ENCODE measurements at regions not wholly inside any gene's neighbourhood (a gene's known extent, or its start where the extent isn't known, plus 50 kb on each side); places are given as distances from the start of the nearest gene placed in this dataset.
"Not testable (repeated sequence)": the region's sequence is repeated elsewhere in the genome, so short reads cannot be mapped to it uniquely, and the experiment has no call there.

DNA sequence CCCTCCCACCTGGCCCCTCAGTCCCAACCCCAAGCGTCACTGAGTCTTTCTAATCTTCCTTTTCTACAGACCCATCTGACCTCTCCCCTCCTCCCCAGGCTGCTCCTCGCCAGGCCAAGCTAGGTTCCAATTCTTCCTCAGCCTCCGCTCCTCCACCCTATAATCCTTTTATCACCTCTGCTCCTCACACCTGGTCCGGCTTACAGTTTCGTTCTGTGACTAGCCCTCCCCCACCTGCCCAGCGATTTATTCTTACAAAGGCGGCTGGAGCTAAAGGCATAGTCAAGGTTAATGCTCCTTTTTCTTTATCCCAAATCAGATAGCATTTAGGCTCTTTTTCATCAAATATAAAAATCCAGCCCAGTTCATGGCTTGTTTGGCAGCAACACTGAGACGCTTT, 214.5 kb upstream of the ANXA10 start:
- H3K4me1 Mint-ChIP-seq (ENCODE audit: low read depth); H3K27me3 Mint-ChIP-seq (ENCODE audit: low read depth); H3K27ac Mint-ChIP-seq; H3K9me3 Mint-ChIP-seq; CTCF ChIA-PET; intact Hi-C loops (cut with micrococcal nuclease); H3K4me3 Mint-ChIP-seq; DNase-seq; H3K36me3 Mint-ChIP-seq (ENCODE audit: low read depth): not testable (repeated sequence)

DNA sequence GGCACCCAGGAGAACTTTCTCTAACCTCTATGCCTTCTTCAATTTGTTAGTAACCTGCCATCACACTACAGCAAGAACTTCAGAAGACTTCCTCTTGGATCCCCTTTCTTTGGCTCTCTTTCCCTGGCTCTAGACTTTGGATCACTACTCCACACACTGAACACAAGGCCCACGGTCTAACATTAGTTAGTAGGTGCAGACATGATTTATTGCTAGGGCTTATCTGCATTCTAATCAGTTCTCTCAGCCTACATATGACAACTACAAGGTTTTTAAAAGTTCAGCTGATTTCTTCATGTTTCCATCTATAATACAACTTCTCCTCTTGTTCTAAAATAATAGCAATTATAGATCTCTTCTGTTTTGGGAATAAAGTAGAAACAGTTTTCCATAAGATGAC, 209.1 kb upstream of the ANXA10 start:
- no peaks in the 10 kb centered on the region for H3K9me3 Mint-ChIP-seq
- no peaks in the 10 kb centered on the region for H3K4me1 Mint-ChIP-seq (ENCODE audit: low read depth)
- intact Hi-C loops (cut with micrococcal nuclease): no loop called here
- DNase-seq: no peak
- H3K27me3 Mint-ChIP-seq (ENCODE audit: low read depth): no peaks in the 10 kb centered on the region
- CTCF ChIA-PET: no interaction called here
- H3K4me3 Mint-ChIP-seq: no peak overlapping the region
- no peak overlapping the region for H3K27ac Mint-ChIP-seq
- H3K36me3 Mint-ChIP-seq (ENCODE audit: low read depth): no peaks in the 10 kb centered on the region

DNA sequence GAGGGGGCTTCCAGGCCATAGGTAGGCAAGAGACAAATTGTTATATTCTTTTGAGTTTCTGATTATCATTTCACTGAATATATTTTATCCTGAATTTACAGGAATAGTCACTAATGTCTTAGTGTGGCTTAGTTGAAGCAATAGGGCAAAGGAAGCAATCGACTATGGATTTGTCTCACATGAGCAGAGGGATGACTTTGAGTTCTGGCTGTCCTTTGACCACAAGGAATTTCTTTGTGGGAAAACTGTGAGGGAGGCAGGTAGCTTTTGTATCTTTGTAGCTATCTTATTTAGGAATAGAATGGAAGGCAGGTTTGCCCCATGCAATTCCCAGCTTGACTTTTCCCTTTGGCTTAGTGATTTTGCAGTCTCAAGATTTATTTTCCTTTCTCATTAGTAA, 207.3 kb upstream of the ANXA10 start:
- no peak overlapping the region for H3K4me3 Mint-ChIP-seq
- H3K27me3 Mint-ChIP-seq (ENCODE audit: low read depth): no peaks in the 10 kb centered on the region
- no peaks in the 10 kb centered on the region for H3K36me3 Mint-ChIP-seq (ENCODE audit: low read depth)
- no peak overlapping the region for H3K27ac Mint-ChIP-seq
- intact Hi-C loops (cut with micrococcal nuclease): no loop called here
- peaks cover 5% of the 10 kb centered on the region for H3K9me3 Mint-ChIP-seq
- CTCF ChIA-PET: no interaction called here
- no peak for DNase-seq
- H3K4me1 Mint-ChIP-seq (ENCODE audit: low read depth): no peaks in the 10 kb centered on the region

DNA sequence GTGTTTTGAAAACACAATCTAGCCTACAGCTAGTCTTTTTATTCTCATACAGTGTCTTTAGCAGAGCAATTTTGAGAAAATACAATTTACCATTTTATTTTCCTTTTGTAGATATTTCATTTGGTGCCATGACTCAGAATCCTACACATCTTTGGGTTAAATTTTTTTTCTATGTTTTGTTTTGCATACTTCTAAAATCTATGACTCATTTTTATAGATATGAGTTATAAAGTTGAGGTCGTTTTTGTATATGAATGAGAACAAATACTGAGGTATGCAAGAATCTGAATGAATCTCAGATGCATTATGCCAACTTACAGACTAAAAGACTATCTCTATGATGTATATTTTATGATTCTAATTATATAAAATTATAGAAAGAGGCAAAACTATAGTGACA, 206.5 kb upstream of the ANXA10 start:
- Mint-ChIP-seq H3K27ac (no peak overlapping the region), H3K9me3 (peaks cover 6% of the 10 kb centered on the region), H3K36me3 (ENCODE audit: low read depth) (no peaks in the 10 kb centered on the region), H3K4me3 (no peak overlapping the region), H3K27me3 (ENCODE audit: low read depth) (no peaks in the 10 kb centered on the region), H3K4me1 (ENCODE audit: low read depth) (no peaks in the 10 kb centered on the region)
- DNase-seq: no peak
- intact Hi-C loops (cut with micrococcal nuclease): no loop called here
- CTCF ChIA-PET: no interaction called here

DNA sequence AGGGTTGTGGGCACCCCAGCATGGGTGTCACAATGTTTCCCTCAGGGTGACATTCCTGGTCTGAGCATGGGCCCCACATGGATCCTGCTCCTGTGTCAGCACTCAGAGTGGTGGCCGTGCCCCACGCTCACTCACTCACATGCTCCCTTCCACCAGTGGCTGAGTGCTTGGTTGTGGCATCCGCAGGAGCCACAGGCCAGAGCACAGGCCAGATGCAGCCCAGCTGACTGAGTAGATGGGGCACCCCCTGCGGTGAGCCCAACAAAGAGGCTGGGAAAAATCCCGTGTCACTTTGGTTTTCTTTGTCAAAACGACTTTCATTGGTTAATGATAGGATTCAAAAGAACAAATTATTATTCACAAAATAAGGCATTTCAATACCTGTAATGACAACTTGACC, 204.6 kb upstream of the ANXA10 start:
- Mint-ChIP-seq H3K4me1 (ENCODE audit: low read depth) (no peaks in the 10 kb centered on the region), H3K9me3 (peaks cover 6% of the 10 kb centered on the region), H3K4me3 (no peak overlapping the region), H3K27me3 (ENCODE audit: low read depth) (no peaks in the 10 kb centered on the region), H3K36me3 (ENCODE audit: low read depth) (no peaks in the 10 kb centered on the region), H3K27ac (no peak overlapping the region)
- CTCF ChIA-PET: no interaction called here
- DNase-seq: no peak
- intact Hi-C loops (cut with micrococcal nuclease): no loop called here

DNA sequence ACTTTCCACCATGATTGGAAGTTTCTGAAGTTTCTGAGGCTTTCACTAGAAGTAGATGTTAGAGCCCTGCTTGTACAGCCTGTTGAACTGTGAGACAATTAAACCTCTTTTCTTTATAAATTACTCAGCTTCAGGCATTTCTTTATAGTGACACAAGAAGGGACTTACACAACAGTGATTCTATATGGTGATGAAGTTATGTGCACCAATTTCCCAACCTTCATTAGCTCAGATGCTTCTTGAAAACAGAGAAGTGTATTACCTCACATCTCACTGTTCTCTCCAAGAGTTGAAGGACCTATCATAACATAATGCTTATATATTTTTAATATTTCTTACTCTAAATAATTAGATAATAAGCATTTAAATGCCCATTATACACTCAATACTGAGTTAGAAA, 202.1 kb upstream of the ANXA10 start:
- Mint-ChIP-seq H3K9me3 (peaks cover 6% of the 10 kb centered on the region), H3K4me1 (ENCODE audit: low read depth) (no peaks in the 10 kb centered on the region)

DNA sequence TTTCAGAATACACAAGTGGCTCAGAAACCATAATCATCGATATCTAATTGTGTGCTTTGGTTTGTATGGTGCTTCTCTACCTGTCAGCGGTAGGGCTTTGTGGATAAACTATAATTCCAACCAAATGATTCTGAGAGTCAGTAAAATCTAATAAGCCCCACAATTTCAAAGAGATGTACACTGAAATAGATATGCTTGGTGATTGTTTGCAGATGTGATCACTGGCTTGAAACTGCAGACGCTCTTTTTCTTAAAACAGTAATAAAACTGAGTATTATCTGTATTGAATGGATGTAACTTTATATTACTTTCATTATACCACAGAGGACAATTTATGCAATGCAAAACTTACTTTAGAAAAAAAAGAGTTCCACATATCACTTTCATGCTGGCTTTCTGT, 198.8 kb upstream of the ANXA10 start:
- CTCF ChIA-PET: no interaction called here
- no peaks in the 10 kb centered on the region for H3K36me3 Mint-ChIP-seq (ENCODE audit: low read depth)
- H3K27ac Mint-ChIP-seq: no peak overlapping the region
- intact Hi-C loops (cut with micrococcal nuclease): no loop called here
- H3K4me3 Mint-ChIP-seq: no peak overlapping the region
- no peaks in the 10 kb centered on the region for H3K4me1 Mint-ChIP-seq (ENCODE audit: low read depth)
- no peak for DNase-seq
- H3K27me3 Mint-ChIP-seq (ENCODE audit: low read depth): no peaks in the 10 kb centered on the region
- H3K9me3 Mint-ChIP-seq: peaks cover 6% of the 10 kb centered on the region

More for the DNA sequence above, 202.1 kb upstream of the ANXA10 start:
- Mint-ChIP-seq H3K4me3 (no peak overlapping the region), H3K27ac (no peak overlapping the region), H3K36me3 (ENCODE audit: low read depth) (no peaks in the 10 kb centered on the region), H3K27me3 (ENCODE audit: low read depth) (no peaks in the 10 kb centered on the region)
- CTCF ChIA-PET: no interaction called here
- DNase-seq: no peak
- intact Hi-C loops (cut with micrococcal nuclease): no loop called here

DNA sequence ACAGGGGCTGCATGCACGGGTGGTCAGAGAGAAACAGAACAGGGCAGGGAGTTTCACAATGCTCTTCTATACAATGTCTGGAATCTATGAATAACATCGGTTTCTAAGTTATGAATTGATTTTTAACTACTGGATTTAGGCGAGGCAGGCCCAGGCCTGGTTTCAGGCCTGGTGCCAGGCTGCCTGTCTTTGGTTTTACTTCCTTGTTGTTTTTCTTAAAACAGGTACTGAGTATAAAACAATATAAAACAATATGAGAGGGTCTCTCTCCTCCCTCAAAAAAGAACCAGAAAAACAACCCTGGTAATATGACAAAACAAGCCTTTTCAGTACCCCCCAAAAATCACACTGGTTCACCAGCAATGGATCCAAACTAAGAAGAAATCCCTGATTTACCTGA, 196.1 kb upstream of the ANXA10 start:
- H3K36me3 Mint-ChIP-seq (ENCODE audit: low read depth); H3K4me3 Mint-ChIP-seq; H3K9me3 Mint-ChIP-seq; H3K27ac Mint-ChIP-seq; H3K27me3 Mint-ChIP-seq (ENCODE audit: low read depth); DNase-seq; intact Hi-C loops (cut with micrococcal nuclease); CTCF ChIA-PET; H3K4me1 Mint-ChIP-seq (ENCODE audit: low read depth): not testable (repeated sequence)

DNA sequence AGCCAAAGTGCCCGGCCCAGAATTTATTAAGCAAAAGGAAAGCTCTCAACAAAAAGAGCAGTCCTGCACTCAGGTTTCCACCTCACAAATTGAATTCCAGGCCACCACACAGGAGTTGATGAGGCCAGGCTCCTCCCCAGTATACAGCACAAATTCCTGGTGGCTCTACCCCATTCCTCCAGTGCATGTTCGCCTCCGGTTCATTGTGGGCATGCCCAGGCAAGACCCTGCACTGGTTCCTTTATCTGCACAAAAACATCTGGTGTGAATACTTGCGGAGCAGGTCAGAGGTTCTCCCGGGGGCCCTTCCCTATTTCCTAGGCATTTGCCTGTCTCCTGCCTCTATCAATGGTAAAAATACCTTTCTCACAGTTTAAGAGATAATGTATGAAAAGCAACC, 195.2 kb upstream of the ANXA10 start:
- Mint-ChIP-seq H3K9me3 (no peaks in the 10 kb centered on the region), H3K4me1 (ENCODE audit: low read depth) (no peaks in the 10 kb centered on the region), H3K36me3 (ENCODE audit: low read depth) (no peaks in the 10 kb centered on the region), H3K4me3 (no peak overlapping the region), H3K27ac (no peak overlapping the region), H3K27me3 (ENCODE audit: low read depth) (no peaks in the 10 kb centered on the region)
- CTCF ChIA-PET: no interaction called here
- DNase-seq: no peak
- intact Hi-C loops (cut with micrococcal nuclease): no loop called here

DNA sequence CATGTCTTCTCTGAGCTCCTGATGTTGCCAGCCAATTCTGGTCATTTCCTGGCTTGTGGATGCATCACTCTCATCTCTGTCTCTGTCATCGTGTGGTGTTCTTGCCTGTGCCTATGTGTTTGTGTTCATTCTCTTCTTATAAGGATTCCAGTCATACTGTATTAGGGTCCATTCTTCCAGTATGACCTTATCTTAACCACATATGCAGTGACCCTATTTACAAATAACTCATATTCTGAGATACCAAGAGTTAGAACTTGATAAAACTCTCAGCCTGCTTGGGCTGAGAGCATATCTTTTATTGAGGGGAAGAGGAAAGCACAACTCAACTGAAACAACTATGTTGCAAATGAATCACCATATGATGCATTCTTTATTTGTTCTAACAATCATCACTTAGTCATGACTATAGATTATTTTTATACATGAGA, 189.0 kb upstream of the ANXA10 start:
- H3K27ac Mint-ChIP-seq: no peak overlapping the region
- intact Hi-C loops (cut with micrococcal nuclease): no loop called here
- DNase-seq: no peak
- no peaks in the 10 kb centered on the region for H3K27me3 Mint-ChIP-seq (ENCODE audit: low read depth)
- no peaks in the 10 kb centered on the region for H3K4me1 Mint-ChIP-seq (ENCODE audit: low read depth)
- CTCF ChIA-PET: no interaction called here
- no peaks in the 10 kb centered on the region for H3K9me3 Mint-ChIP-seq
- no peak overlapping the region for H3K4me3 Mint-ChIP-seq
- H3K36me3 Mint-ChIP-seq (ENCODE audit: low read depth): no peaks in the 10 kb centered on the region

DNA sequence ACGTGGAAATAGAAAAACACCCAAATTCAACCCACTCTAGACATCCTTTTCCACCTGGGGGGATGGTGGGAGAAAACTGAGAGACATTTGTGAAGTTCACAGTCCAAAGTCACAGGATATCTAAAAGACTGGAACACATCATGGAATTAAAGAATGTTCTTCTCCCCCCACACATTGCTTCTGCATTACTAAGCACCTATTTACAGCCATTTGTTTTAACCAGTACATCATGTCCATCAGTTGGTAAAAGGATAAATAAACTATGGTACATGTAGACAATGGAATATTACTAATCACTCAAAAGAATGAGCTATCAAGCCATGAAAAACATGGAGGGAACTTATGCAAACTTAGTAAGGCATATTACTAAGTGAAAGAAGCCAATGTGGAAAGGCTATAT, 185.5 kb upstream of the ANXA10 start:
- H3K4me3 Mint-ChIP-seq: no peak overlapping the region
- H3K27ac Mint-ChIP-seq: no peak overlapping the region
- no peaks in the 10 kb centered on the region for H3K36me3 Mint-ChIP-seq (ENCODE audit: low read depth)
- H3K4me1 Mint-ChIP-seq (ENCODE audit: low read depth): no peaks in the 10 kb centered on the region
- intact Hi-C loops (cut with micrococcal nuclease): no loop called here
- H3K27me3 Mint-ChIP-seq (ENCODE audit: low read depth): no peaks in the 10 kb centered on the region
- CTCF ChIA-PET: interaction anchor here (1.0 kb wide), 1 partner anchor 165 kb away, joined by 3 read pairs; no protein-coding TSS in a partner anchor
- DNase-seq: no peak
- no peaks in the 10 kb centered on the region for H3K9me3 Mint-ChIP-seq

DNA sequence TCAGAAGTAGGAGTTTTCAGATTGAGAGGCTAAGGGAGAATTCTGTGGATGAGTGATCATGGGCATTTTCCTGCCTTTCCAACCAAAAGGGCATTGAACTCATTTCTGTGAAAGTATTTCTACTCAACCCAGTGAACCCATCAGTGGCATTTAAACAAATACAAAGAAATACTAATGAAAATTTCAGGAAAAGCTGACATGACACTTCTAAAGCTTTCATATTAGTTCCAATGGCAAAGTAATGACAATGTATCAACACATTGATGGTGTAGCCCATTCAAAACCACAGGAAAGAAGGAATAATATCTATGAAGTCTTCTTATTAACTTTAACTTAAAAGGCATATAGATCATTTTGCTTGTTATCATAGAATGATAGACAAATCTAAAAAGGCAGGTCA, 183.5 kb upstream of the ANXA10 start:
- Mint-ChIP-seq H3K4me1 (ENCODE audit: low read depth) (no peaks in the 10 kb centered on the region), H3K9me3 (no peaks in the 10 kb centered on the region), H3K4me3 (no peak overlapping the region), H3K36me3 (ENCODE audit: low read depth) (no peaks in the 10 kb centered on the region), H3K27me3 (ENCODE audit: low read depth) (no peaks in the 10 kb centered on the region), H3K27ac (no peak overlapping the region)
- no peak for DNase-seq
- intact Hi-C loops (cut with micrococcal nuclease): no loop called here
- CTCF ChIA-PET: interaction anchor here (0.6 kb wide), 1 partner anchor 861 kb away, joined by 3 read pairs; no protein-coding TSS in a partner anchor

DNA sequence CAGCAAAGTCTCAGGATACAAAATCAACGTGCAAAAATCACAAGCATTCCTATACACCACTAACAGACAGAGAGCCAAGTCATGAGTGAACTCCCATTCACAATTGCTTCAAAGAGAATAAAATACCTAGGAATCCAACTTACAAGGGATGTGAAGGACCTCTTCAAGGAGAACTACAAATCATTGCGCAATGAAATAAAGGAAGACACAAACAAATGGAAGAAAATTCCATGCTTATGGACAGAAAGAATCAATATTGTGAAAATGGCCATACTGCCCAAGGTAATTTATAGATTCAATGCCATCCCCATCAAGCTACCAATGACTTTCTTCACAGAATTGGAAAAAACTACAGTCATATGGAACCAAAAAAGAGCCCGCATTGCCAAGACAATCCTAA, 179.8 kb upstream of the ANXA10 start:
- H3K4me1 Mint-ChIP-seq (ENCODE audit: low read depth); H3K27me3 Mint-ChIP-seq (ENCODE audit: low read depth); CTCF ChIA-PET; H3K27ac Mint-ChIP-seq; H3K9me3 Mint-ChIP-seq; intact Hi-C loops (cut with micrococcal nuclease); H3K4me3 Mint-ChIP-seq; H3K36me3 Mint-ChIP-seq (ENCODE audit: low read depth); DNase-seq: not testable (repeated sequence)

DNA sequence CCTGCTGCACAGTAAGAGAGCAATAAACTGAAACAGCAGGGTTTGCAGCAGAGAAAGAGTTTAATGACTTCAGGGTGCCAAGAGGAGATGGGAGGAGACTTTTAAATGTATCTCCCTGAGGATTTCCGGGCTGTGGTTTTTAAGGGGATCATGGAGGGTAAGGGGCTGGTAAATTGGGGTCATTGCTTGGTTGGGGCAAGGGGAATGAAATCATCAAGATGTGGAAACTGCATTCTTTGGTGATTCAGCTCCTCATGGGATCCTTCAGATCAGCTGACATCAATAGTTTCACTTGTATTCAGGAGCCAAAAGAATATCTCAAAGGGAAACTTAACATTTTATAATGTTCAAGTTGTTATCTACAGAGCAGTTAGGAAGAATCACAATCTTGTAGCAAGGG, 174.3 kb upstream of the ANXA10 start:
- H3K27ac Mint-ChIP-seq: no peak overlapping the region
- H3K27me3 Mint-ChIP-seq (ENCODE audit: low read depth): no peaks in the 10 kb centered on the region
- H3K4me1 Mint-ChIP-seq (ENCODE audit: low read depth): no peaks in the 10 kb centered on the region
- no peaks in the 10 kb centered on the region for H3K36me3 Mint-ChIP-seq (ENCODE audit: low read depth)
- CTCF ChIA-PET: no interaction called here
- no peak overlapping the region for H3K4me3 Mint-ChIP-seq
- intact Hi-C loops (cut with micrococcal nuclease): no loop called here
- DNase-seq: no peak
- H3K9me3 Mint-ChIP-seq: peaks cover 15% of the 10 kb centered on the region
